22Rv1 (cell line): ENCODE measurements at regions not wholly inside any gene's neighbourhood (a gene's known extent, or its start where the extent isn't known, plus 50 kb on each side); places are given as distances from the start of the nearest gene placed in this dataset.

ENCODE experiments used
- H3K27ac ChIP-seq: fragments of 450-650 bp; 2 replicates; pipeline ENCODE4 v1.5.1; 2017
- ZFX ChIP-seq: fragments of 450-650 bp; IDR thresholded peaks from 2 replicates; pipeline ENCODE4 v1.6.1; 2017; ENCODE audit warnings: antibody characterized with exemption, borderline replicate concordance
- TF ChIP-seq, protein P1 (sequence below): fragments of 450-650 bp; IDR thresholded peaks from 2 replicates; pipeline ENCODE4 v1.5.1; 2017; ENCODE audit warnings: mild to moderate bottlenecking

GRCh38 chr4:158461336-158461735 lies 60.3 kb upstream of the RXFP1 start:
- TF ChIP-seq ZFX = no peak
- TF ChIP-seq, protein P1, sequence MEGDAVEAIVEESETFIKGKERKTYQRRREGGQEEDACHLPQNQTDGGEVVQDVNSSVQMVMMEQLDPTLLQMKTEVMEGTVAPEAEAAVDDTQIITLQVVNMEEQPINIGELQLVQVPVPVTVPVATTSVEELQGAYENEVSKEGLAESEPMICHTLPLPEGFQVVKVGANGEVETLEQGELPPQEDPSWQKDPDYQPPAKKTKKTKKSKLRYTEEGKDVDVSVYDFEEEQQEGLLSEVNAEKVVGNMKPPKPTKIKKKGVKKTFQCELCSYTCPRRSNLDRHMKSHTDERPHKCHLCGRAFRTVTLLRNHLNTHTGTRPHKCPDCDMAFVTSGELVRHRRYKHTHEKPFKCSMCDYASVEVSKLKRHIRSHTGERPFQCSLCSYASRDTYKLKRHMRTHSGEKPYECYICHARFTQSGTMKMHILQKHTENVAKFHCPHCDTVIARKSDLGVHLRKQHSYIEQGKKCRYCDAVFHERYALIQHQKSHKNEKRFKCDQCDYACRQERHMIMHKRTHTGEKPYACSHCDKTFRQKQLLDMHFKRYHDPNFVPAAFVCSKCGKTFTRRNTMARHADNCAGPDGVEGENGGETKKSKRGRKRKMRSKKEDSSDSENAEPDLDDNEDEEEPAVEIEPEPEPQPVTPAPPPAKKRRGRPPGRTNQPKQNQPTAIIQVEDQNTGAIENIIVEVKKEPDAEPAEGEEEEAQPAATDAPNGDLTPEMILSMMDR = no peak
- H3K27ac ChIP-seq = no peak overlapping the region

DNA sequence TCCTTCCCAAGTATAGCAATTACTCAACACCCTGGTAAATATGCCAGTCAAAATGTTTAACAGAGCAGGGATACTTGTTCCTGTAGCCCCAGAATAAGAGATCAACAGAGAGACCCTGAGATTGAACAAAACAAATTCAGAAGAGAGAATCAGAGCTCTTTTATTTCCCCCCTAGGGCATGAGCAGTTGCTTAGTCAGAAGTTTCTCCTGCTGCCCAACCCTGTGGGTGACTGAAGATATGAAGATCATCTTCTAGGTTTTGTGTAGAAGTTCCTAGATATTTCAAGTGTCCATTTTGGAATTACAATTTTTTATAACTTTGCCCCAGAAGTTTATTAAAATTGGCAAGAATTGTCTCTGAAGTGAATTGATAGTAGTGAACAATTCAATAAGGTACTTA lies 59.1 kb upstream of the RXFP1 start:
- H3K27ac ChIP-seq = no peak overlapping the region
- no peak for TF ChIP-seq ZFX
- TF ChIP-seq, protein P1 = no peak
